H1 (cell line): ENCODE measurements at regions not wholly inside any gene's neighbourhood (a gene's known extent, or its start where the extent isn't known, plus 50 kb on each side); places are given as distances from the start of the nearest gene placed in this dataset.
"Not testable (repeated sequence)": the region's sequence is repeated elsewhere in the genome, so short reads cannot be mapped to it uniquely, and the experiment has no call there.

ENCODE experiments used
- CTCF ChIA-PET: fragments of 300-600 bp; sonication (Branson Sonifier 250); formaldehyde crosslinking; loops from one replicate; lab custom pipeline; 2021; ENCODE audit not compliant: partially characterized antibody; lab: Charles Lee
- POLR2A ChIA-PET: fragments of 300-600 bp; sonication (Branson Sonifier 250); formaldehyde crosslinking; loops from one replicate; lab custom pipeline; 2021; ENCODE audit warnings: inconsistent platforms; ENCODE audit not compliant: partially characterized antibody; lab: Charles Lee
- DNase-seq, 2 experiments: peaks; one replicate each; pipeline versions ENCODE4 v3.0.0 to v3.0.0-alpha.2; 2010 to 2022; ENCODE audit warnings: low spot score in 2 of 2, low read depth in 1 of 2, mixed read lengths in 1 of 2
- FAIRE-seq: peaks from 2 replicates; lab custom pipeline; 2011; peaks lifted over from hg19 to GRCh38; lab: Jason Lieb, UNC
- H2AFZ ChIP-seq: 2 replicates; pipeline ENCODE4 v1.8.1; 2012; ENCODE audit warnings: low read length, inconsistent platforms
- H2AK5ac ChIP-seq: 2 replicates; pipeline ENCODE4 v1.6.1; 2013; ENCODE audit warnings: low read depth, low read length
- H2BK120ac ChIP-seq: replicated peaks from 2 replicates; pipeline ENCODE3; 2013; ENCODE audit warnings: low read depth, low read length, inconsistent platforms
- H2BK12ac ChIP-seq: 2 replicates; pipeline ENCODE4 v1.6.1; 2013; ENCODE audit warnings: low read depth, low read length
- H2BK15ac ChIP-seq: 2 replicates; pipeline ENCODE4 v1.6.1; 2013; ENCODE audit warnings: low read length
- H2BK20ac ChIP-seq: 2 replicates; pipeline ENCODE4 v1.6.1; 2013; ENCODE audit warnings: low read length
- H2BK5ac ChIP-seq: 2 replicates; pipeline ENCODE4 v1.6.1; 2013; ENCODE audit warnings: low read depth, low read length
- H3K14ac ChIP-seq: 2 replicates; pipeline ENCODE4 v1.6.1; 2013; ENCODE audit warnings: inconsistent platforms; ENCODE audit not compliant: insufficient read length
- H3K18ac ChIP-seq: 2 replicates; pipeline ENCODE4 v1.6.1; 2013; ENCODE audit warnings: low read length; ENCODE audit errors: extremely low read depth
- H3K23ac ChIP-seq: 2 replicates; pipeline ENCODE4 v1.6.1; 2013; ENCODE audit warnings: inconsistent platforms; ENCODE audit not compliant: insufficient read length
- H3K23me2 ChIP-seq: 2 replicates; pipeline ENCODE4 v1.6.1; 2013; ENCODE audit warnings: low read depth, low read length
- H3K27ac ChIP-seq: 2 replicates; pipeline ENCODE4 v1.6.1; 2011; ENCODE audit warnings: low read depth, low read length, inconsistent platforms
- H3K27me3 ChIP-seq, 4 experiments: replicated peaks in 1 of 4; 1 replicate in 1 of 4; 2 replicates in 3 of 4; pipeline versions ENCODE4 v1.6.1 to v1.8.1; 2011 to 2013; ENCODE audit warnings: low read length in 3 of 4, mild to moderate bottlenecking in 3 of 4, inconsistent platforms in 2 of 4, mixed read lengths in 2 of 4, moderate library complexity in 1 of 4; ENCODE audit not compliant: control insufficient read depth in 3 of 4, insufficient read depth in 3 of 4; ENCODE audit errors: extremely low read depth in 1 of 4
- H3K36me3 ChIP-seq, 4 experiments: 2 replicates each; pipeline versions ENCODE4 v1.6.1 to v1.8.1; 2011 to 2013; ENCODE audit warnings: mild to moderate bottlenecking in 4 of 4, low read length in 3 of 4, moderate library complexity in 2 of 4, control low read depth in 1 of 4, inconsistent platforms in 1 of 4; ENCODE audit not compliant: insufficient read depth in 4 of 4, control insufficient read depth in 2 of 4
- H3K4ac ChIP-seq: replicated peaks from 2 replicates; pipeline ENCODE3; 2013; ENCODE audit warnings: low read length, low read depth, mixed read lengths, inconsistent platforms; ENCODE audit not compliant: insufficient read length
- H3K4me1 ChIP-seq, 4 experiments: replicated peaks in 1 of 4; 1 replicate in 1 of 4; 2 replicates in 3 of 4; pipeline versions ENCODE4 v1.6.1 to v1.8.1; 2011 to 2013; ENCODE audit warnings: low read length in 3 of 4, inconsistent platforms in 2 of 4, mixed read lengths in 1 of 4; ENCODE audit not compliant: insufficient read depth in 4 of 4, control insufficient read depth in 3 of 4
- H3K4me2 ChIP-seq, 2 experiments: 2 replicates each; pipeline versions ENCODE4 v1.6.1 to v1.8.1; 2011 to 2013; ENCODE audit warnings: low read depth in 2 of 2, low read length in 2 of 2, control low read depth in 1 of 2, inconsistent platforms in 1 of 2, mild to moderate bottlenecking in 1 of 2; ENCODE audit not compliant: insufficient read depth in 1 of 2
- H3K4me3 ChIP-seq, 4 experiments: fragments of 200-600, 300-600 bp in 1 of 4; sonication (generic), shearing (Covaris generic), sonication (Bioruptor Twin) in 1 of 4; 2 replicates each; pipeline versions ENCODE4 v1.5.1 to v1.8.1; 2011 to 2016; ENCODE audit warnings: low read length in 4 of 4, low read depth in 3 of 4, control low read depth in 2 of 4, inconsistent platforms in 2 of 4, mild to moderate bottlenecking in 2 of 4, mixed read lengths in 1 of 4, moderate library complexity in 1 of 4; ENCODE audit not compliant: insufficient read depth in 2 of 4; ENCODE audit errors: extremely low read depth in 1 of 4
- H3K56ac ChIP-seq: replicated peaks from 2 replicates; pipeline ENCODE3; 2013; ENCODE audit warnings: low read depth, mild to moderate bottlenecking, mixed read lengths, low read length, inconsistent platforms; ENCODE audit not compliant: insufficient read length
- H3K79me1 ChIP-seq: 2 replicates; pipeline ENCODE4 v1.6.1; 2013; ENCODE audit warnings: low read depth, low read length, control low read depth
- H3K79me2 ChIP-seq, 2 experiments: 2 replicates each; pipeline versions ENCODE4 v1.6.1 to v1.8.1; 2012 to 2013; ENCODE audit warnings: low read length in 2 of 2, mild to moderate bottlenecking in 2 of 2, inconsistent platforms in 1 of 2; ENCODE audit not compliant: insufficient read depth in 2 of 2, control insufficient read depth in 1 of 2
- H3K9ac ChIP-seq, 4 experiments: replicated peaks in 1 of 4; 1 replicate in 1 of 4; 2 replicates in 3 of 4; pipeline versions ENCODE4 v1.6.1 to v1.8.1; 2011 to 2013; ENCODE audit warnings: low read depth in 3 of 4, low read length in 3 of 4, control low read depth in 2 of 4, mild to moderate bottlenecking in 2 of 4, moderate library complexity in 2 of 4, inconsistent platforms in 1 of 4; ENCODE audit errors: extremely low read depth in 1 of 4
- H3K9me3 ChIP-seq, 2 experiments: 2 replicates each; pipeline versions ENCODE4 v1.6.1 to v1.8.1; 2012 to 2013; ENCODE audit warnings: mild to moderate bottlenecking in 2 of 2, moderate library complexity in 2 of 2, control low read depth in 1 of 2, inconsistent platforms in 1 of 2, low read depth in 1 of 2, low read length in 1 of 2, mixed read lengths in 1 of 2; ENCODE audit not compliant: insufficient read depth in 2 of 2
- H4K20me1 ChIP-seq, 2 experiments: replicated peaks in 1 of 2; 2 replicates each; pipeline versions ENCODE3 to v1.8.1; 2011 to 2013; ENCODE audit warnings: inconsistent platforms in 2 of 2, low read length in 2 of 2, mild to moderate bottlenecking in 1 of 2; ENCODE audit not compliant: insufficient read depth in 2 of 2, control insufficient read depth in 1 of 2
- H4K5ac ChIP-seq: 2 replicates; pipeline ENCODE4 v1.6.1; 2013; ENCODE audit warnings: low read length, low read depth, mixed read lengths, inconsistent platforms; ENCODE audit not compliant: insufficient read length
- H4K8ac ChIP-seq: 2 replicates; pipeline ENCODE4 v1.8.0; 2013; ENCODE audit warnings: mild to moderate bottlenecking, moderate library complexity, low read length, inconsistent platforms; ENCODE audit not compliant: insufficient read depth; ENCODE audit errors: extremely low read depth
- H4K91ac ChIP-seq: replicated peaks from 2 replicates; pipeline ENCODE3; 2013; ENCODE audit warnings: low read length, mixed read lengths, inconsistent platforms; ENCODE audit not compliant: insufficient read length
- WGBS, 2 experiments: shearing (Covaris generic) in 1 of 2; methylation state at CpG; one replicate each; pipeline versions ENCODE4 v1.1.6 to v1.1.7; 2013 to 2015; ENCODE audit warnings: low lambda C conversion rate in 2 of 2, mixed read lengths in 2 of 2, inconsistent platforms in 1 of 2, low coverage in 1 of 2, missing lambda C conversion rate in 1 of 2; ENCODE audit not compliant: insufficient replicate concordance in 2 of 2, insufficient coverage in 1 of 2, insufficient read length in 1 of 2; ENCODE audit errors: extremely low coverage in 1 of 2, missing lambda C conversion rate in 1 of 2; 5-methylcytosine and 5-hydroxymethylcytosine counted together

GRCh38 chr3:125855006-125855405 lies 114.0 kb upstream of the ROPN1B start:
- H3K4ac ChIP-seq, H4K91ac ChIP-seq, H2AFZ ChIP-seq, H3K14ac ChIP-seq, H2BK5ac ChIP-seq, H3K18ac ChIP-seq, H4K5ac ChIP-seq, H2BK20ac ChIP-seq, H2AK5ac ChIP-seq, H3K36me3 ChIP-seq, H3K4me2 ChIP-seq, H2BK12ac ChIP-seq, DNase-seq, CTCF ChIA-PET, H3K4me1 ChIP-seq, H3K79me2 ChIP-seq, H2BK120ac ChIP-seq, H3K27ac ChIP-seq, H3K79me1 ChIP-seq, H4K8ac ChIP-seq, POLR2A ChIA-PET, FAIRE-seq, H3K9me3 ChIP-seq, H3K23me2 ChIP-seq, H2BK15ac ChIP-seq, H3K56ac ChIP-seq, H4K20me1 ChIP-seq, H3K4me3 ChIP-seq, H3K9ac ChIP-seq, H3K27me3 ChIP-seq, H3K23ac ChIP-seq: not testable (repeated sequence)
- whole genome bisulfite sequencing, 2 experiments: 86% methylated on average over 1 of the region's 2 CpGs; no CpG with 5 or more reads in 1 of the 2 experiments
